ENCODE measurements at regions not wholly inside any gene's neighbourhood (a gene's known extent, or its start where the extent isn't known, plus 50 kb on each side); places are given as distances from the start of the nearest gene placed in this dataset.

DNA sequence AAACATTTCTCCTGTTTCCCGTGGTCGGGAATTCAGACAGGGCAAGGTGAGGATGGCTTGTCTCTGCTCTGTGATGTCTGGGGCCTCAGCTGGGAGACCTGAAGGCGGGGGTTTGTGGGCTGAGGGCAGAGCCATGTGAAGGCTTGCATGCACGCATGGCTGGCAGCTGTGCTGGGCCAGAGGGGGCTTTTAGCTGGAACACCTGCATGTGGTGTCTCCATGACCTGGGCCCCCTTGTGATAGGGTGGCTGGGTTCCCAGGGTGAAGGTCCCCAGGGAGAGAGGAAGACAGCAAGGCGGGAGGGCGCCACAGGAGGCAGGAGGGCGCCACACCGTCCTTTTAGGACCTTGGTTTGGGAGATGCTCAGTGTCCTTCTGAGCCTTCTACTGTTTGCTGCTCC lies 101.6 kb upstream of the PRR23E start:
- H4K20me1 ChIP-seq (ENCODE audit: low read depth): no peaks in the 10 kb centered on the region
- no peak overlapping the region for H3K27ac ChIP-seq
- peaks cover 12% of the 10 kb centered on the region for H3K9me3 Mint-ChIP-seq
- peak overlapping the region; percentile 83 for H3K27ac Mint-ChIP-seq
- H3K36me3 Mint-ChIP-seq: no peaks in the 10 kb centered on the region
- H3K27me3 ChIP-seq: no peaks in the 10 kb centered on the region
- no peaks in the 10 kb centered on the region for H3F3A ChIP-seq (ENCODE audit: low read depth)
- DNase-seq (ENCODE audit: low spot score): no peak
- no peak overlapping the region for H3K4me3 Mint-ChIP-seq
- no peaks in the 10 kb centered on the region for H3K36me3 ChIP-seq
- H3K4me3 ChIP-seq: no peak overlapping the region
- peaks cover 4% of the 10 kb centered on the region for H3K9me3 ChIP-seq (ENCODE audit: low read depth)
- H3K9ac ChIP-seq: no peak overlapping the region
- H3K27me3 Mint-ChIP-seq (ENCODE audit: insufficient read depth, low read depth): peaks cover 14% of the 10 kb centered on the region
- no peak for TF ChIP-seq CTCF (IDR thresholded peaks at IDR 0.05)
- no peak for TF ChIP-seq EZH2 (IDR thresholded peaks at IDR 0.05)
- no peak for TF ChIP-seq EZH2phosphoT487 (IDR thresholded peaks at IDR 0.05)
- H3K4me1 Mint-ChIP-seq: peaks cover 26% of the 10 kb centered on the region
- peaks cover 7% of the 10 kb centered on the region for H3K4me1 ChIP-seq
- H3K4me2 ChIP-seq: no peak overlapping the region
- no peaks in the 10 kb centered on the region for H3K79me2 ChIP-seq (ENCODE audit: low read depth)
- H2AFZ ChIP-seq (replicated peaks): no peak overlapping the region

GRCh38 chr3:127092368-127092767 lies 100.6 kb upstream of the PRR23E start:
- Mint-ChIP-seq H3K27ac (no peak overlapping the region), H3K9me3 (peaks cover 8% of the 10 kb centered on the region), H3K27me3 (ENCODE audit: insufficient read depth, low read depth) (peaks cover 11% of the 10 kb centered on the region), H3K4me3 (no peak overlapping the region), H3K4me1 (peaks cover 29% of the 10 kb centered on the region), H3K36me3 (no peaks in the 10 kb centered on the region)
- Histone ChIP-seq H3K36me3 (no peaks in the 10 kb centered on the region), H3K4me2 (no peak overlapping the region), H3K9me3 (ENCODE audit: low read depth) (peaks cover 4% of the 10 kb centered on the region), H4K20me1 (ENCODE audit: low read depth) (no peaks in the 10 kb centered on the region), H3K4me1 (peaks cover 7% of the 10 kb centered on the region), H3K9ac (no peak overlapping the region), H3K4me3 (no peak overlapping the region), H3F3A (ENCODE audit: low read depth) (no peaks in the 10 kb centered on the region), H2AFZ (replicated peaks) (no peak overlapping the region), H3K79me2 (ENCODE audit: low read depth) (no peaks in the 10 kb centered on the region), H3K27me3 (no peaks in the 10 kb centered on the region), H3K27ac (no peak overlapping the region)
- no peak for TF ChIP-seq CTCF (IDR thresholded peaks at IDR 0.05)
- no peak for TF ChIP-seq EZH2phosphoT487 (IDR thresholded peaks at IDR 0.05)
- no peak for TF ChIP-seq EZH2 (IDR thresholded peaks at IDR 0.05)
- no peak for DNase-seq (ENCODE audit: low spot score)

DNA sequence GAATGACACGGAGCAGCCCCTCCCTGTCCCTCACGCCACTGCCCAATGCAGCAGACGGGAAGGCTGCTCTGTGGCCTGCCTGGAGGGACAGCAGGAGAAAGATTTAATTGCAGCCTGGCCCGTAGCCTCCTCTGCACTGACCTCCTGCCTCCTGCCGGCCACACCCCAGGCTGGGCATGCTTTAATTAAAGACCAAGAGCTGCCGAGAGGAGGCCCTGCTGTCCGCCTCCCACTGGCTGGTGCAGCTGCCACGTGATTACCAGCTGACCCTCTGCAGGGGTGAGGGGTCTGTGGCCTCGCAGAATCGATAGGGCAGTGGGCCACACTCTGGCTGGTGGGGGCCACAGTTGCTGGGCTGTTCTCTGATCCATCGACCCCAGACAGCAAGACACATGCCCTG lies 100.2 kb upstream of the PRR23E start:
- no peaks in the 10 kb centered on the region for H3K36me3 ChIP-seq
- no peaks in the 10 kb centered on the region for H4K20me1 ChIP-seq (ENCODE audit: low read depth)
- Mint-ChIP-seq H3K4me3 (no peak overlapping the region), H3K36me3 (no peaks in the 10 kb centered on the region), H3K4me1 (peaks cover 29% of the 10 kb centered on the region), H3K9me3 (peaks cover 8% of the 10 kb centered on the region), H3K27ac (no peak overlapping the region), H3K27me3 (ENCODE audit: insufficient read depth, low read depth) (peaks cover 11% of the 10 kb centered on the region)
- no peak overlapping the region for H3K9ac ChIP-seq
- peaks cover 7% of the 10 kb centered on the region for H3K4me1 ChIP-seq
- H3K4me3 ChIP-seq: no peak overlapping the region
- no peaks in the 10 kb centered on the region for H3K27me3 ChIP-seq
- H3F3A ChIP-seq (ENCODE audit: low read depth): no peaks in the 10 kb centered on the region
- peaks cover 4% of the 10 kb centered on the region for H3K9me3 ChIP-seq (ENCODE audit: low read depth)
- H2AFZ ChIP-seq (replicated peaks): peak overlapping the region; percentile 68
- peak; percentile 58 for DNase-seq (ENCODE audit: low spot score)
- TF ChIP-seq CTCF (IDR thresholded peaks at IDR 0.05) (peak; percentile 38), EZH2 (IDR thresholded peaks at IDR 0.05) (no peak), EZH2phosphoT487 (IDR thresholded peaks at IDR 0.05) (no peak)
- H3K27ac ChIP-seq: no peak overlapping the region
- H3K4me2 ChIP-seq: no peak overlapping the region
- no peaks in the 10 kb centered on the region for H3K79me2 ChIP-seq (ENCODE audit: low read depth)
